GM12865 (cell line): ENCODE measurements at regions not wholly inside any gene's neighbourhood (a gene's known extent, or its start where the extent isn't known, plus 50 kb on each side); places are given as distances from the start of the nearest gene placed in this dataset.
A peak's percentile ranks its signal among the peaks of the same experiment; 100 is the strongest.

Experiments
- DNase-seq: peaks from one replicate; pipeline ENCODE4 v3.0.0; 2010; ENCODE audit warnings: low read depth
- H3K4me3 ChIP-seq: 2 replicates; pipeline ENCODE4 v1.5.1; 2011; ENCODE audit warnings: mild to moderate bottlenecking, low read depth, low read length, control low read depth
- TF ChIP-seq, protein P1 (sequence below): IDR thresholded peaks from 2 replicates; pipeline ENCODE4 v1.5.1; 2011; ENCODE audit warnings: low read length, control low read depth, low read depth, inconsistent platforms; ENCODE audit not compliant: insufficient read depth; ENCODE audit errors: missing control alignments

DNA sequence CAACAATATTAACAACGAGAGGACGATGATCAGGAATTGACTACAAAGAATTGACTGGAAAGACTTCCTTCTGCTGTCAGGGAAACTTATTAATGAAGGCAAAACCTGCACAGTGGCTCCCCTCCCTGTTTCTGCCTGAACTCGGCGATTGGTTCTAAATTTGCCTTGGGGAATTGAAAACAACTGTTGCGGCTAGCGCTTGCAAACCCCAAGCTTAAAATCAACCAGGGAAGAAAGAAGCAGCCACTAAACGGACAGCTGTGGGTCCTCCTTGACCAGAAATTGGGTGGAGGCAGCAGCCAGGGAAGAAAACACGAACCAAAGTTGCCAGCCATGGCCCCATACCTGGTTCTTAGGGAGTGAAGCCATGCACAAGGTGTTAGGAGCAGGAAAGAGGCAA, 383.5 kb upstream of the CADM1 start:
- no peak for DNase-seq
- TF ChIP-seq, protein P1, sequence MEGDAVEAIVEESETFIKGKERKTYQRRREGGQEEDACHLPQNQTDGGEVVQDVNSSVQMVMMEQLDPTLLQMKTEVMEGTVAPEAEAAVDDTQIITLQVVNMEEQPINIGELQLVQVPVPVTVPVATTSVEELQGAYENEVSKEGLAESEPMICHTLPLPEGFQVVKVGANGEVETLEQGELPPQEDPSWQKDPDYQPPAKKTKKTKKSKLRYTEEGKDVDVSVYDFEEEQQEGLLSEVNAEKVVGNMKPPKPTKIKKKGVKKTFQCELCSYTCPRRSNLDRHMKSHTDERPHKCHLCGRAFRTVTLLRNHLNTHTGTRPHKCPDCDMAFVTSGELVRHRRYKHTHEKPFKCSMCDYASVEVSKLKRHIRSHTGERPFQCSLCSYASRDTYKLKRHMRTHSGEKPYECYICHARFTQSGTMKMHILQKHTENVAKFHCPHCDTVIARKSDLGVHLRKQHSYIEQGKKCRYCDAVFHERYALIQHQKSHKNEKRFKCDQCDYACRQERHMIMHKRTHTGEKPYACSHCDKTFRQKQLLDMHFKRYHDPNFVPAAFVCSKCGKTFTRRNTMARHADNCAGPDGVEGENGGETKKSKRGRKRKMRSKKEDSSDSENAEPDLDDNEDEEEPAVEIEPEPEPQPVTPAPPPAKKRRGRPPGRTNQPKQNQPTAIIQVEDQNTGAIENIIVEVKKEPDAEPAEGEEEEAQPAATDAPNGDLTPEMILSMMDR = no peak
- H3K4me3 ChIP-seq = no peak overlapping the region

DNA sequence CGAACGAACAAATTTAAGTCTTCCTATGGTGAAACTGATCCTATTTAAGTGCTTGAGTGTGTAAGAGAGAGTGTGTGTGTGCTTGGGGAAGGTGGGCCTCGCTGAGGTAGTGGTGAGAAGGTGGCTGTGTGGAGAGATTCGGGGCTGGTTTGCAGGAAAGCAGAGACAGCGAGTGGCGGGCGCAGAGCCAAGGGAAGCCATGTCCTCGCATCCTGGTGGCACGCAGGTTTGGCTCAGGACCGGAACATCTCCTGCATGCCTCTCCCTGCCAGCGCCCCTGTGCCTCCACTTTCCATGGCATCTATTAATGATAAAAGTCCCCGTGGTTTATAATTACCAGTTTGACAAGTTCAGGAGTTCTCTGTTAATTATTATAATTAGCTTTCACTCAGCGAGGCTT, 383.1 kb upstream of the CADM1 start:
- TF ChIP-seq, protein P1 = no peak
- no peak overlapping the region for H3K4me3 ChIP-seq
- no peak for DNase-seq

DNA sequence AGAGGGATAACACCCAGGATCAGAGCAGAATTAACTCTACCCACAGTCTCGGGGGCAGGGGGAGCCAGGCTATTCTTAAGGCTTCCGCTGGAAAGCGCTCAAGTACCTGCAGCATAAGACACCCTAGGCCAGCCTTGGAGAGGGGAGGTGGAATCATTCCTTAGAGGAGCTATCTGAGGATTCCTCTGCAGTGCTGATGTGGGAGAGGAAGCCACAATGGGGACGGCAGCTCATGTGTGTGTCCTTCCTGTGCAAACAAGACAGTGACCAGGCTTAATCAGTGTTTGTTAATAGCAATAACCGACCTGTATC, 382.2 kb upstream of the CADM1 start:
- TF ChIP-seq, protein P1 = no peak
- no peak overlapping the region for H3K4me3 ChIP-seq
- no peak for DNase-seq

DNA sequence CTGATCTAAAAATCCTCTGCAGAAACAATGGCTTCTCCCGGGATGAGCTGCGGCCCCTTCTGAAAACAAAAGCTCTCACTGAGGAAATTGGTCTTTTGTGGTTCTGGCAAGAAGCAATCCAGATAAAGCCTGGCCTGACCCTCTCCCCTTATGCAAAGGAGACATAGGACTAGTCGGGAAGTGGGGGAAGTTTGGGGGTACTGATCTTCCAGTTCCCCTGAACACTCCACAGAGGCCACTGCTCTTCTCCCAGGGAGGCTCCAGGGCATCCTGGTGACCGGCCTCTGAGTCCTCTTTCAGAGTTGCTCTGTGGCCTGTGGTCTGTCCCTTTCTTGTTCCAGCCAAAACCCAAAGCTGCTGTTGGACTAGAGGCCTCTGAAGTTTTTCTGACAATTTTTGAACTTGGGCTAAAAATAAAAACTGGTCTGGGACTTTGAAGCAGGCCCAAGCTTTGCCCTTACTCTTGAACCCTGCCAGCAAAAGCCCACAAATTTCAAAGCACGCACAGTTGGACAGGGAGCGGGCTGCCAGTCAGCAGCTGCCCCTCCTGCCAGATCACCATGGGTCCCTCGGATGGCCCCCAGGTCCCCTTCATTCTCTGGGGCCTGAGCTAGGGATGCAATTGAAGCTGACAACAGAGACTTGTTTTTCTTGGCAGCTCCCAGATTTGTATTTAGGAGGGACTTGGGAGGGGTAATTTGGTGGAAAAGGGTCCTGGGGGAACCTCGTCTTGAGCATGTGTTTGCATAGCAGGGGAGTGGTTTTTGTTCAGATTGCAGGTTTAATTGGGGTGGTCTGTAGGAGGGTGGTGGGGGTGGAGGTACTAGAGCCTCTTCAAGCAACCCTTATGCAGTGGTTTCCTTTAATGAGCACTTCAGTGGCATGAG, 381.6 kb upstream of the CADM1 start:
- no peak for DNase-seq
- TF ChIP-seq, protein P1 = no peak
- H3K4me3 ChIP-seq = no peak overlapping the region

DNA sequence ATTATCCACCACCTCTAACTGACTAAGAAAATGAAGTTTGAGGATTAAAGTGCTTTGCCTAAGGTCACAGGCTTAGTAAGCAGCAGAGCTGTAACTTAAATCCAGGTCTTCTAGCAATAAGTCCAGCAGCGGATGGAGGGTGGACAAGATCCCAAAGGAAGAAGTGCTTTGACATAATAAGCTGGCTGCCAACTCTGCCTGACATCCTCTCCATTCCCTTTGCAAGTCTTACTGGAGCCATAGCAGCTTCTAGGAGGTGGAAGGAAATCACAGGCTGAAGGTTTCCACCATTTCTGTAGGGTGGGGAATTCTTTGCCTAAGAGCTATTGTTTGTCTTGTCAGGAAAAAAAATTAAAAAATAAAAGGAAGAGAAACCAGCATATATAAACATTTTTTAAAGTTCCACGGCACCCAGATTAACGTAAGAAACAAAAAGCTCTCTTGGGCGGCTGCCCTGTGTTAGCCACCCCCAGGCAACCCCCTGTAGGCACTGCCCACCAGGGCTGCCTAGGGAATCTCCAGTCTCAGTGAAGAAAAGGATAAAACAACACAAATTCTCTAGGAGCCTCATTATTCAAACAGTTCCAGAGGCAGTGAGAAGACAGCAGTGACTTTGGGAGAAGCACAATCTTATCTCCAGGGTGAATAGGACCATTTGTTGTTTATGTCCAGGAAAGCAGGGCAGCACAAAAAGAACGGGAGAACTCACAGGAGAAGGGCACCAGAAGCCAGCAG, 380.8 kb upstream of the CADM1 start:
- no peak overlapping the region for H3K4me3 ChIP-seq
- TF ChIP-seq, protein P1 = no peak
- DNase-seq = no peak

DNA sequence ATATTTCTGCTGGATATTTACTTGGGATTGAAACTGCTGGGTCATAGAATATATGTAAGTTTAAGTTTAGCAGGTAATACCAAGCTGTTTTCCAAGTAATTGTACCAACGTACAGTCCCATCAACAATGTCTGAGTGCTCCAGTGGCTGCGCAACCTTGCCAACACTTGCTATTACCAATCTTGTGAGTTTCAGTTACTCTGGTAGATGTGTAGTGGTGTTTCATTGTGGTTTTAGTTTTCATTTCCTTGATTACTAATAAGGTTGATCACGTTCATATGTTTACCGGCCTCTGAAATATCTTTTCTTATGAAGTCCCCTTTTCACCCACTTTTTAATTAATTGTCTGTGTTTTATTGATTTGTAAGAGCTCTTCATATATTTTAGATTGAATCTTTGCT, 370.6 kb upstream of the CADM1 start:
- H3K4me3 ChIP-seq = no peak overlapping the region
- DNase-seq = peak; percentile 81
- TF ChIP-seq, protein P1 = no peak

DNA sequence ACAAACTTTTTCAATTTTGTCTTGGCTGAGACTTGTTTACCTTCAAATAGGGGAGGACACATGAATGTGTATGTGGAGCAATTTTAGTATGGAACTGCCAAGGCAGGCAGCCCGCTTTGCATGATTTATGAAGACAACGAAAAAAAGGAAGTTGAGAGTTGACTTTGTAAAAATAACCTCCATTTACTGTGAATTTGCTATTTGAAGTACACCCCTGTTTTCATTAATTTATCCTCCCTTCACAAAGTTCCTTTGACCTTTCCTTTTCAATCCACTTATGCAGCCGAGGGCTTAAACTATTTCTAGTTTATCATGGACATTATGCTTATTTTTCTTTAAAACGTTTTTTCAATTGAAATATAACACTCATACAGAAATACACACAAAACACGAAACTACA, 369.6 kb upstream of the CADM1 start:
- TF ChIP-seq, protein P1 = no peak
- peak; percentile 66 for DNase-seq
- no peak overlapping the region for H3K4me3 ChIP-seq
